SHP77 (cell line): ENCODE measurements at regions not wholly inside any gene's neighbourhood (a gene's known extent, or its start where the extent isn't known, plus 50 kb on each side); places are given as distances from the start of the nearest gene placed in this dataset.
A peak's percentile ranks its signal among the peaks of the same experiment; 100 is the strongest.

Experiments used
- DNase-seq, 2 experiments: peaks; one replicate each; lab custom pipeline; 2025; lab: John Stamatoyannopoulos, UW

- no peak for DNase-seq
These were observed 76.4 kb downstream of the CXXC4 start for GRCh38 chr4:104418286-104418685.

- DNase-seq, result no peak
These were observed 77.3 kb downstream of the CXXC4 start for GRCh38 chr4:104417357-104417882.

- DNase-seq, result no peak
These were observed 77.9 kb downstream of the CXXC4 start for GRCh38 chr4:104416725-104417356.

GRCh38 chr4:104413487-104413886 is 81.2 kb downstream of the CXXC4 start:
- no peak for DNase-seq

GRCh38 chr4:104412344-104412743 is 82.3 kb downstream of the CXXC4 start:
- no peak for DNase-seq

- DNase-seq, result no peak
These were observed 83.2 kb downstream of the CXXC4 start for GRCh38 chr4:104411502-104411901.

GRCh38 chr4:104408878-104409277 is 85.8 kb downstream of the CXXC4 start:
- DNase-seq, result no peak

GRCh38 chr4:104404361-104404760 is 90.3 kb downstream of the CXXC4 start:
- DNase-seq, result no peak

- no peak for DNase-seq
These were observed 99.5 kb downstream of the CXXC4 start for GRCh38 chr4:104395168-104395614.

GRCh38 chr4:104394406-104395167 is 100.1 kb downstream of the CXXC4 start:
- DNase-seq, result peak; percentile 2 to 40

- DNase-seq, result no peak
These were observed 100.9 kb downstream of the CXXC4 start for GRCh38 chr4:104393655-104394324.

- DNase-seq, result no peak
These were observed 109.0 kb downstream of the CXXC4 start for GRCh38 chr4:104385713-104386112.

- DNase-seq, result no peak
These were observed 111.7 kb downstream of the CXXC4 start for GRCh38 chr4:104382961-104383360.

- DNase-seq, result no peak
These were observed 113.0 kb downstream of the CXXC4 start for GRCh38 chr4:104381729-104382128.

GRCh38 chr4:104365618-104366017 is 129.1 kb downstream of the CXXC4 start:
- no peak for DNase-seq

GRCh38 chr4:104353481-104353880 is 141.2 kb downstream of the CXXC4 start:
- no peak for DNase-seq

GRCh38 chr4:104352211-104352610 is 142.5 kb downstream of the CXXC4 start:
- DNase-seq, result no peak

GRCh38 chr4:104351706-104352105 is 143.0 kb downstream of the CXXC4 start:
- no peak for DNase-seq

- DNase-seq, result no peak
These were observed 149.0 kb downstream of the CXXC4 start for GRCh38 chr4:104345598-104346242.

GRCh38 chr4:104344342-104344980 is 150.2 kb downstream of the CXXC4 start:
- DNase-seq, result no peak

- DNase-seq, result no peak
These were observed 160.3 kb downstream of the CXXC4 start for GRCh38 chr4:104334410-104334809.
